NB4 (cell line): ENCODE measurements at regions not wholly inside any gene's neighbourhood (a gene's known extent, or its start where the extent isn't known, plus 50 kb on each side); places are given as distances from the start of the nearest gene placed in this dataset.

Experiments
- DNase-seq: peaks from one replicate; pipeline ENCODE4 v3.0.0; 2010; ENCODE audit warnings: low read depth
- H3K4me3 ChIP-seq: one replicate; pipeline ENCODE4 v1.5.1; 2011; ENCODE audit warnings: mild to moderate bottlenecking, low read depth, low read length, moderate library complexity
- MYC ChIP-seq: IDR thresholded peaks from 2 replicates; pipeline ENCODE4 v1.6.1; 2011; ENCODE audit warnings: low read depth, low read length
- POLR2A ChIP-seq: IDR thresholded peaks from 2 replicates; pipeline ENCODE4 v1.6.1; 2011; ENCODE audit warnings: mild to moderate bottlenecking; ENCODE audit not compliant: insufficient read length; ENCODE audit errors: extremely low read depth
- TF ChIP-seq, protein P1 (sequence below): IDR thresholded peaks from one replicate; pipeline ENCODE4 v1.5.1; 2012; ENCODE audit warnings: low read depth, low read length
- TF ChIP-seq, protein P2 (sequence below): IDR thresholded peaks from 2 replicates; pipeline ENCODE4 v1.6.1; 2011; ENCODE audit warnings: low read depth, low read length

DNA sequence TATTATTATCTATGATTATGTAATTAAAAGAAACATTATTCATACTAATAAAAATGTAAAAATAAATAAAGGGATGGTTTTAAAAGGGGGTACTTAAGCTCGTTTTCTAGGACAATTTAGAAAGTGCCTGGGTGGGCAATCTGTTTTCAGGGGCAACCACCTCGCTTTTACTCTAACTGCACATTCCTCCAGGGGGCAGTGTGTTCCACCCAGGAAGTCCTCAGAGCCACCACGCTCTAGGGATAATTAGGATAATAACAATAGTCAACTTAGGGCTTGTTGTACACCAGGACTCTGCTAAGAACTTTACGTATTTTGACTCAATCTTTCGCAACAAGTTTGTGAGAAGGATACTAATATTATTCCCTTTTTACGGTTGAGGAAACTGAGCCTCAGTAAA lies 396.7 kb upstream of the MAF start:
- H3K4me3 ChIP-seq, result no peak overlapping the region
- peak; percentile 22 for DNase-seq
- TF ChIP-seq POLR2A, result no peak
- TF ChIP-seq, protein P1, sequence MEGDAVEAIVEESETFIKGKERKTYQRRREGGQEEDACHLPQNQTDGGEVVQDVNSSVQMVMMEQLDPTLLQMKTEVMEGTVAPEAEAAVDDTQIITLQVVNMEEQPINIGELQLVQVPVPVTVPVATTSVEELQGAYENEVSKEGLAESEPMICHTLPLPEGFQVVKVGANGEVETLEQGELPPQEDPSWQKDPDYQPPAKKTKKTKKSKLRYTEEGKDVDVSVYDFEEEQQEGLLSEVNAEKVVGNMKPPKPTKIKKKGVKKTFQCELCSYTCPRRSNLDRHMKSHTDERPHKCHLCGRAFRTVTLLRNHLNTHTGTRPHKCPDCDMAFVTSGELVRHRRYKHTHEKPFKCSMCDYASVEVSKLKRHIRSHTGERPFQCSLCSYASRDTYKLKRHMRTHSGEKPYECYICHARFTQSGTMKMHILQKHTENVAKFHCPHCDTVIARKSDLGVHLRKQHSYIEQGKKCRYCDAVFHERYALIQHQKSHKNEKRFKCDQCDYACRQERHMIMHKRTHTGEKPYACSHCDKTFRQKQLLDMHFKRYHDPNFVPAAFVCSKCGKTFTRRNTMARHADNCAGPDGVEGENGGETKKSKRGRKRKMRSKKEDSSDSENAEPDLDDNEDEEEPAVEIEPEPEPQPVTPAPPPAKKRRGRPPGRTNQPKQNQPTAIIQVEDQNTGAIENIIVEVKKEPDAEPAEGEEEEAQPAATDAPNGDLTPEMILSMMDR, result peak; percentile 51

DNA sequence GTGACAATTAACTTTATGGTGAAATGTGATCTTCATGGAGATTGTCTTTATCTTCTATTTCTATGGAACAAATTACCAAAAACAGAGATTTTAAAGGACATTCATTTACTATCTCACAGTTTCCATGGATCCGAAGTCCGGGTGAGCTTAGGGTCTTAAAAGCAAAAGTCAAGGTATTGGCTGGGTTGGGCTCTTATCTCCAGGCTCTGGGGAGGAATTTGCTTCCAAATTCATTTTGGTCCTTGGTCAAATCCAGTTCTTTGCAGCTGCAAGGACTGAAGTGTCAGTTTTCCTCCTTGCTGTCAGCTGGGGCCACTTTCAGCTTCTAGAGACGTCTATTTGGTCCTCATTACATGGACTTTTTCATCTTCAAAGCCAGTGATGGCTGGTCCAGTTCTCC lies 395.8 kb upstream of the MAF start:
- H3K4me3 ChIP-seq, result no peak overlapping the region
- TF ChIP-seq, protein P2, sequence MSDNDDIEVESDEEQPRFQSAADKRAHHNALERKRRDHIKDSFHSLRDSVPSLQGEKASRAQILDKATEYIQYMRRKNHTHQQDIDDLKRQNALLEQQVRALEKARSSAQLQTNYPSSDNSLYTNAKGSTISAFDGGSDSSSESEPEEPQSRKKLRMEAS, result no peak
- TF ChIP-seq MYC, result no peak
- TF ChIP-seq POLR2A, result no peak
- TF ChIP-seq, protein P1, result no peak
- no peak for DNase-seq

DNA sequence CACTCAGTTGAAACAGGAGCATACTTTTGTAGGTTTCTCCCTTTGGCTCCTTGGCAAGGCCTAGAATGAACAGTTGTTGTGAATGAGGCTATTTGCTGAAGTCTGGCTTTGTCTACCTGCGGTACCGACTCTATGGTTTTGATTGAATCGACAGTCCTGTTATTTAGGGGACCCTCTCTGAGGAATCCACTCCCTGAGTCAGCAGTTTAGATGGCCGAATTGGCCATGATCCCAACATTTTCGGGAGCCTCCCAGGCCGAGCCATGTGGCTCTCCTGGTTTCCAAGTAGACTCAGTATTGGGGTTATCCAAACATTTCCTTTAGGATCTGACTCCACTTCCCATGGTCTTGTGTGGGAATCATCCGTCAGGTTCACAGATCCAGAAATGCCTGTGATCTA lies 394.8 kb upstream of the MAF start:
- TF ChIP-seq, protein P2, result no peak
- TF ChIP-seq, protein P1, result no peak
- TF ChIP-seq POLR2A (no peak), MYC (no peak)
- no peak for DNase-seq

DNA sequence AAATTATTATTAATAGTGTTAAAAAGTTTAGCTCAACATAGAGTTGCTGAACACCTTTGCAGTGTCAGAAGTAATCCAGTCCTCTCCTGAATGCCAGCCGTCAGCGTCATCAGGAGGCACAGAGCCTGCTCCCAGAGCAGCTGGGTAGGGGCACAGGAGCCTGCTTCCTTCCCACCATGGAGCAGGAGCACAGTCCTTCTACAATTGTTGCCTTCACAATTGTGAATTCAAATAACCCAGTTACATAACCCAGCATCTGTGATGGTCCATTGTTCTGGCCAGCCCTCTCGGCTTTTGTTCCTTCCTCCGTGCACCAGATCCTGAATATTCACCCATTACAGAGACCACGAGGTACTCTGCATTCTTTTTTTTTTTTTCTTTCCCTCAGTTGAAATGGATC lies 393.9 kb upstream of the MAF start:
- TF ChIP-seq, protein P2, result no peak
- TF ChIP-seq POLR2A (no peak), MYC (no peak)
- TF ChIP-seq, protein P1, result no peak
- H3K4me3 ChIP-seq, result no peak overlapping the region
- DNase-seq, result no peak

More for the DNA sequence above, 394.8 kb upstream of the MAF start:
- no peak overlapping the region for H3K4me3 ChIP-seq

DNA sequence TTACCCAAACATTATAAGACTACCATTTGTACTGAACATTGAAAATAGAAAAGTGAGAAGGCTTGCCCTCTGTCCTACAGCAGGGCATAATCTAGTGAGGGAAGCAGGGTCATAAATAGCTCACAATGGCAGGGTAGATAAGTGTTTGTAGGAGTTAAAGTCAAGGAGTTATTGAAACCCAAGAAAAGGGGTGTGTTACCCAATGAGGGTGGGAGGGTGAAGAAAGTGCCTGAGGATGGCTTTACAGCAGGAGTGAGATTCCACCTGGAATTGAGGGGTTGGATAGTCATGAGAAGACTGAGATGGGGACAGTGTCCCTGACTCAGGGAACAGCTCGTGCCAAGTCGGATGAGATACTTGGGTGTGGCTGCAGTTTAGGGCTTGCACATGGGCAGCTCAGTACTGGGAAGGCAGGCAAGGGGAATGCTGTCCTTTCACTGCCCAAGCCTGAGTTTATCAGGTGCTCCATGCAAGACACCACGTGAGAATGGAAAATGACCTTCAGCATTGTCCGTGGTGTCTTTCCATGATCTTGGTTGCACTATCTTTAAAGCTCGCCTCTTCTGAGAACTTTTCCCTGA lies 393.2 kb upstream of the MAF start:
- no peak for DNase-seq
- TF ChIP-seq, protein P1, result no peak
- TF ChIP-seq POLR2A, result no peak
- TF ChIP-seq MYC, result no peak
- TF ChIP-seq, protein P2, result no peak
- no peak overlapping the region for H3K4me3 ChIP-seq

DNA sequence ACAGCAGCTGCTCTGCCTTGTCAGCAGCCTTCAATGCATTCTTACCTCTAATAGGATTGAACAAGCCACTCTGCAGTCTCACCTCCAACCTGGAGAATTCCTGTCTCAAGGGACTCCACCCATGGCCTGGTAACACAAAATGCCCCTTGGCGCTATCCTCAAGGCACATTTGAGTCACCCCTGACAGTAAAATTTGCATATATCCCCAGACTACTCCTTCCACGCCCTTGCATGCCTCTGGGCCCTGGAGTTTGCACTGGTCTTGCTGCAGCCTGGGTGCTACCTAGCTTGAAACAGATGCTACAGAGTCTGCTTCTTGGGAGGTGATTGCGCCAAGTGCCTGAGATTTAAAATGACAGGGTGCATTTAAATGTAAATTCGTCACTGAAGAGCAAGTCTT lies 391.4 kb upstream of the MAF start:
- DNase-seq, result no peak
- no peak overlapping the region for H3K4me3 ChIP-seq

More for the DNA sequence above, 391.4 kb upstream of the MAF start:
- TF ChIP-seq POLR2A (no peak), MYC (no peak)
- TF ChIP-seq, protein P1, result no peak
- TF ChIP-seq, protein P2, result no peak
